Kidney epithelial cell (primary cell): ENCODE measurements at regions not wholly inside any gene's neighbourhood (a gene's known extent, or its start where the extent isn't known, plus 50 kb on each side); places are given as distances from the start of the nearest gene placed in this dataset.

Experiments used
- DNase-seq: peaks from one replicate; pipeline ENCODE4 v3.0.0-alpha.2; 2010; ENCODE audit warnings: low read depth
- H3K27me3 ChIP-seq: 2 replicates; pipeline ENCODE4 v1.6.0; 2011; ENCODE audit warnings: low read length; ENCODE audit not compliant: control insufficient read depth, insufficient read depth
- H3K36me3 ChIP-seq: 2 replicates; pipeline ENCODE4 v1.5.1; 2011; ENCODE audit warnings: low read length; ENCODE audit not compliant: control insufficient read depth, insufficient read depth
- H3K4me3 ChIP-seq: 2 replicates; pipeline ENCODE4 v1.5.1; 2011; ENCODE audit warnings: low read depth, mild to moderate bottlenecking, control low read depth, low read length
- TF ChIP-seq, protein P1 (sequence below): IDR thresholded peaks from 2 replicates; pipeline ENCODE4 v1.5.1; 2011; ENCODE audit warnings: mild to moderate bottlenecking, moderate library complexity, low read length, control low read depth, inconsistent platforms; ENCODE audit not compliant: insufficient read depth, poor library complexity, severe bottlenecking

DNA sequence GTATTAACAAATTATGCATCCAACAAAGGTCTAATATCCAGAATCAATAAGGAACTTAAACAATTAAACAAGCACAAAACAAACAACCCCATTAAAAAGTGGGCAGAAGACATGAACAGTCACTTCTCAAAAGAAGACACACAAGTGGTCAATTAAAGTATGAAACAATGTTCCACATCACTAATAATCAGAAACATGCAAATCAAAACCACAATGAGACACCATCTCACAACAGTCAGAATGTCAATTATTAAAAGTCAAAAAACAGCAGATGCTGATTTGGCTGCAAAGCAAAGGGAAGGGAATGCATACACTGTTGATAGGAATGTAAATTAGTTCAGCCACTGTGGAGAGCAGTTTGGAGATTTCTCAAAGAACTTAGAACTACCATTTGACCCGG, 129.3 kb downstream of the PFDN4 start:
- DNase-seq, result no peak

DNA sequence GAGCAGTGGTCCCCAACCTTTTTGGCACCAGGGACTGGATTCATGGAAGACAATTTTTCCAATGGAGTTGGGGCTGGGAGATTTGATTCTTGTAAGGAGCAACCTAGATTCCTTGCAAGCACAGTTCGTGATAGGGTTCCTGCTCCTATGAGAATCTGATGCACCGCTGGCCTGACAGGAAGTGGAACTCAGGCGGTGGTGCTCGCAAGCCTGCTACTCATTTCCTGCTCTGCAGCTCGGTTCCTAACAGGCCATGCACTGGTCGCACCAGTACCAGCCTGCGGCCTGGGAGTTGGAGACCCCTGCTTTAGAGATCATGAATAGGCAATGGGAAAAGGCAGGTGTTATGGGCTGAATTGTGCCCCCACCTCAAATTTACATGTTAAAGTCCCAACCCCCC, 131.2 kb downstream of the PFDN4 start:
- TF ChIP-seq, protein P1, sequence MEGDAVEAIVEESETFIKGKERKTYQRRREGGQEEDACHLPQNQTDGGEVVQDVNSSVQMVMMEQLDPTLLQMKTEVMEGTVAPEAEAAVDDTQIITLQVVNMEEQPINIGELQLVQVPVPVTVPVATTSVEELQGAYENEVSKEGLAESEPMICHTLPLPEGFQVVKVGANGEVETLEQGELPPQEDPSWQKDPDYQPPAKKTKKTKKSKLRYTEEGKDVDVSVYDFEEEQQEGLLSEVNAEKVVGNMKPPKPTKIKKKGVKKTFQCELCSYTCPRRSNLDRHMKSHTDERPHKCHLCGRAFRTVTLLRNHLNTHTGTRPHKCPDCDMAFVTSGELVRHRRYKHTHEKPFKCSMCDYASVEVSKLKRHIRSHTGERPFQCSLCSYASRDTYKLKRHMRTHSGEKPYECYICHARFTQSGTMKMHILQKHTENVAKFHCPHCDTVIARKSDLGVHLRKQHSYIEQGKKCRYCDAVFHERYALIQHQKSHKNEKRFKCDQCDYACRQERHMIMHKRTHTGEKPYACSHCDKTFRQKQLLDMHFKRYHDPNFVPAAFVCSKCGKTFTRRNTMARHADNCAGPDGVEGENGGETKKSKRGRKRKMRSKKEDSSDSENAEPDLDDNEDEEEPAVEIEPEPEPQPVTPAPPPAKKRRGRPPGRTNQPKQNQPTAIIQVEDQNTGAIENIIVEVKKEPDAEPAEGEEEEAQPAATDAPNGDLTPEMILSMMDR, result no peak
- DNase-seq, result no peak

More for the DNA sequence above, 129.3 kb downstream of the PFDN4 start:
- TF ChIP-seq, protein P1, result no peak
- no peaks in the 10 kb centered on the region for H3K27me3 ChIP-seq
- H3K4me3 ChIP-seq, result no peak overlapping the region
- no peaks in the 10 kb centered on the region for H3K36me3 ChIP-seq

DNA sequence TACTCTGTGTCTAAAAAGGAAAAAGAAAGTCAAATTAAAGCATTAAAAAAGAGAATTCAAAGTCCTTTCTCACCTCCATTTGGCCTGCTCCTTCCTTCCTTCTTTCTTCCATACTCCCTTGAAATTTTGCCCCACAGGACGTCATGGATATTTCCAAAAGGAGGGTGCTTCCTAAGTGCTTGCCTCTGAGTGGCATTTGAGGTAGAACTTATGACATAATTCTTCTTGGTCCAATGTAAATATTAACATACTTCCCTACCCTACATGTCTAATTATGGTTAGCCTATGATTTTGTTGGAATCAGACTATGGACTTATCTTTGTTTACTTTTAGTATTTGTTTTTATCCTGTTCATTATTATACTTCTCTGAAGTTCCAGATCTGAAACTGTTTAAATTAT, 132.3 kb downstream of the PFDN4 start:
- no peak for DNase-seq
- Histone ChIP-seq H3K4me3 (no peak overlapping the region), H3K27me3 (no peaks in the 10 kb centered on the region), H3K36me3 (no peaks in the 10 kb centered on the region)
- TF ChIP-seq, protein P1, result no peak

More for the DNA sequence above, 131.2 kb downstream of the PFDN4 start:
- H3K27me3 ChIP-seq, result no peaks in the 10 kb centered on the region
- no peaks in the 10 kb centered on the region for H3K36me3 ChIP-seq
- no peak overlapping the region for H3K4me3 ChIP-seq

DNA sequence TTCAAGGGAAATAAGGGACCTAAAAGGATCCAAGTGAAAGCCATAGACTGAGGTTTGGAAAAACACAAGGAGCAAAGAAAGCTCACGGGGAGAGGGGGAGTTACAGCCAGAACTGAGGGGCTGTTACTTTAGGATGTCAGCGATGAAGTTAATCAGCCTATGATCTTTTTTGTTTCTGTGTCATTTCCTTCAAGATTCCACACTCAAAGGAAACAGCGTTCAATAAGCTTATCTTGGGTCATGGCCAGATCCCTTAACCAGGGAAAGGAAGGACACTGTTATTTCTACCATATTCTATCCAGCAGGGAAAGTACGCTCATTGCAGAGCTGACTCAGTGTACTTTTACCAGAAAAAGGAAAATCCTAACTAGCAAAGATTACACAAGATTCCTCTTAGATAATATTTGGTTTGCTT, 132.8 kb downstream of the PFDN4 start:
- TF ChIP-seq, protein P1, result no peak
- Histone ChIP-seq H3K27me3 (no peaks in the 10 kb centered on the region), H3K36me3 (no peaks in the 10 kb centered on the region), H3K4me3 (no peak overlapping the region)
- DNase-seq, result no peak

DNA sequence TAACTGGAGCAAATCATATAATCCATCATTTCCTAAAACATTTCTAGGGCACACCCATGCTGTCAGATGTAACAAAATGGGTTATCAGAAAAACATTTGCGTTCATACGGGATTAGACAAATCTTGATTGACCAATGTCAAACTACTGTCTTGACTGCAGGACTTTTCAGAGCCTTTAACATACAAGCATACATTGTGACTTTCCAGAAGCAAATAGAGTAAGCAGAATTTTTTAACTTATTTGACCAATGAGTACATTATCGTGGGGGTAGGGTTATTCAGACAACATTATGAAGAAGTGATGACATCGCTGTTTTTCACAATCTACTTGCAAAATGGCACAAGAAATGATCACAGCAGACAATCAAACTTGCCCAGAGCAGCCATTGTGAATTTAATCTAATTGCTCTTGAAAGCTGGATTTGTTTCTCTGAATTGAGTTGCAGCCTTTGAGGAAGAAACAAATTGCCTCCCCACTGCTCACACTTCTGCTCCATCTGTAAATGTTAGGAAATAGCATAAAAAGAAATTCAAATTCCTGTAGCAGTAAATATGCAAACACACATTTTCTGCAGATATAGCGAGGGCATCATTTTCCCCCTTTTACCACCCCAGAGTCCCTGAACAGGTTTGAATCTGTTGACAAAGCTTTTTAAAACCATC, 133.0 kb upstream of the DOK5 start:
- TF ChIP-seq, protein P1, result no peak
- H3K27me3 ChIP-seq, result no peaks in the 10 kb centered on the region
- DNase-seq, result no peak

DNA sequence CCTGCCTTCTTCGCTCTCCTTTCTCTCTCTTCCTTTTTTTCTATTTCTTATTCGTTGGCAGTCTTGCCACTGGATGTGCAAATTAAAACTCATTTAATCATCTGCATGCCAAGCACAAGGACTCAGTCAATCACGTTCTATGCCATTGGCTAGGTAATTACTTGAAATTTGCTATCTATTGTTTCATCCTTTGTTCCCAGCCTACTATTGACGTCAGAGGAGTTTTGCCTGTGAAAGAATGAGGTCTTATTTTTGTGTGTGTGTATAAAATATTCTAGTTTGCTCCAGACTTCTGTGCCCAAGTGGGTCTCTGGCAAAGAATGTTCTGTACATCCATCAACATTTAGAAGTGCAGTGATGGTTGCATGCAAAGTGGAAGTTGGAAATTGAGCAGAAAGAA, 132.3 kb upstream of the DOK5 start:
- no peak for DNase-seq
- TF ChIP-seq, protein P1, result no peak
- Histone ChIP-seq H3K36me3 (no peaks in the 10 kb centered on the region), H3K27me3 (no peaks in the 10 kb centered on the region), H3K4me3 (no peak overlapping the region)

More for the DNA sequence above, 133.0 kb upstream of the DOK5 start:
- H3K36me3 ChIP-seq, result no peaks in the 10 kb centered on the region
- no peak overlapping the region for H3K4me3 ChIP-seq
